ENCODE measurements at regions not wholly inside any gene's neighbourhood (a gene's known extent, or its start where the extent isn't known, plus 50 kb on each side); places are given as distances from the start of the nearest gene placed in this dataset.
"Not testable (repeated sequence)": the region's sequence is repeated elsewhere in the genome, so short reads cannot be mapped to it uniquely, and the experiment has no call there.

DNA sequence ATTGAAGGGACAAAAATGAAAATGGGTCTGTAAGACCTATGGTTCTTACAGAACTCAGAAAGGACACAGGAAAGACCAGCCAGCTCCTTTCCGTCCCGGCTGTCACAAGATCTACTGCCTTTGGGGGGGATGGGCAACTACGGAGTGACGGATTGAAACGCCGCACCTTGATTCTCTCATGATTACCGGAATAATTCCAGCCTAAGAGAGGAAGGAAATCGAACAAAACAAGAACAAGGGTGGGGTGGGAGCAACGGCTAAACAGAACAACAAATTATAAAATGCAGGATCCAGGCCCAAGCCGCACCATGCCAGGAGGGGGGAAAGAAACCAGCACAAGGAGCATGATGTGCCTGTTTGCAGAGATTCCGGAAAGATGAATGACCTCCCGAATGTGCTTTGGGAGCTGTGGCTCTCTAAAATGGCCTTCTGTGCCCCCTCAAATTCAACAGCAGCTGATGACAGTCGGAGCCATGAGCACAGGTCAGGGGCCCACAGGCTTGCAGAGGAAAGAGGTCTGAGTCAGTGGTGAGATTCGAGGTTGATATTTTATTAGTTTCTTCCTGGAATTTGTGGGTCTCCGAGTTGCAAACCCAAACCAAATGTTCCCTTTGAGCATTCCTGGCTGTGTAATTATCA lies 72.1 kb downstream of the SPRING1 start:
- no peak for DNase-seq (ENCODE audit: insufficient read length)
- TF ChIP-seq POLR2AphosphoS5 (IDR thresholded peaks at IDR 0.05; ENCODE audit: low read depth, low read length) = no peak
- TF ChIP-seq POLR2A (IDR thresholded peaks at IDR 0.05; ENCODE audit: low read depth, low read length) = no peak
- no peak for TF ChIP-seq TAF1 (IDR thresholded peaks at IDR 0.05; ENCODE audit: borderline replicate concordance, low read depth, low read length)
- no peak for FAIRE-seq

DNA sequence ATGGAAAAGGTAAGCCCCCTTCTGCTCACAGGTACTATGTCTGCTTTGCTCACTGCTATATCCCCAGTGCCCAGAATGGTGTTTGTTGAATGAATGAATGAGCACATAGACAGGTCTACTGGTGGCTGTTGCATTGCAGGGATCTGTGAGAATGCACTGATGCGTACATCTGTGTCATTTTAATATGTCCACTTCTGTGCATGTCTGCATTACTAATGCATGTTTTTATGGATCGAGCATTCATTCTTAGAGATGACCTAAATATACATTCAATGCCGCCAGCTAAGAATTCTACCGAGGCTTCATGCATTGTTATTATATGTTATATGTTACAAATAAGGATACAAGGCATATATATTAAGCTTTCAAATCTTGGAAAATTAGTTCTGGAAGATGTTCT lies 73.8 kb downstream of the SPRING1 start:
- FAIRE-seq (no peak), DNase-seq (ENCODE audit: insufficient read length) (no peak)
- TF ChIP-seq POLR2A (IDR thresholded peaks at IDR 0.05; ENCODE audit: low read depth, low read length) (no peak), POLR2AphosphoS5 (IDR thresholded peaks at IDR 0.05; ENCODE audit: low read depth, low read length) (no peak), TAF1 (IDR thresholded peaks at IDR 0.05; ENCODE audit: borderline replicate concordance, low read depth, low read length) (no peak)

DNA sequence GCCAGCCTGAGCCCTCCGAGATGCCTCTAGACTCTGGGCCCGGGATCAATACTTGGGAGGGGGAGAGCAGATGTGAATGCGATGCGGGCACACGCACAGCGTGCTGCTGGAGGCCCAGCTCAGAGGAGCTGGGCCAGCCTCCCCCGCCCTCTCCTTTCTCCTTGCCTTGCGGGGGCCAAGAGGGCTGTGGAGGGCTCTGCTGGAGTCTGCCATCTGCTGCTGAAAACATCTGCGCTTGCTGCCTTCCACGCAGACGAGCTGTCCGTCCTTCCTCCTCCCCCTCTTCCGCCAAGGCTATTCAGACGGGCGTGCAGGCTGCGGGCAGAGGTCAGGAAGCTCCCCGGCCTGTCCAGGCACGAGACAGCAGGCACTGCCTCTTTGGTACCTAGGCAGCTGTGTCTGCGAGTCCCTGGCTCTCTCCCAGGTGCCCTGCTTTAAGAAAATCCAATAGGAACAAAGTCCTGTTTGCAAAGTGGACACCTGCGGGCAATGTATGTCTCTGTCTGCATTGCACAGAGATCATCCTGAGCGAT lies 75.2 kb downstream of the SPRING1 start:
- no peak for DNase-seq (ENCODE audit: insufficient read length)
- TF ChIP-seq POLR2AphosphoS5 (IDR thresholded peaks at IDR 0.05; ENCODE audit: low read depth, low read length) = no peak
- TF ChIP-seq TAF1 (IDR thresholded peaks at IDR 0.05; ENCODE audit: borderline replicate concordance, low read depth, low read length) = no peak
- TF ChIP-seq POLR2A (IDR thresholded peaks at IDR 0.05; ENCODE audit: low read depth, low read length) = no peak
- no peak for FAIRE-seq

DNA sequence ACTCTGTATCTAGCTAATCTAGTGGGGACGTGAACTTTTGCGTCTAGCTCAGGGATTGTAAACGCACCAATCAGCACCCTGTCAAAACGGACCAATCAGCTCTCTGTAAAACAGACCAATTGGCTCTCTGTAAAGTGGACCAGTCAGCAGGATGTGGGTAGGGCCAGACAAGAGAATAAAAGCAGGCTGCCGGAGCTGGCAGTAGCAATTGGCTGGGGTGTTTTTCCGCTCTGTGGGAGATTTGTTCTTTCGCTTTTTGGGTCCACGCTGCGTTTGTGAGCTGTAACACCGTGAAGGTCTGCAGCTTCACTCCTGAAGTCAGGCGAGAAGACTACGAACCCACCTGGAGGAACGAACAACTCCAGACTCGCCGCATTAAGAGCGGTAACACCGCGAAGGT lies 76.5 kb downstream of the SPRING1 start:
- FAIRE-seq = no peak
- no peak for DNase-seq (ENCODE audit: insufficient read length)
- TF ChIP-seq POLR2A (IDR thresholded peaks at IDR 0.05; ENCODE audit: low read depth, low read length) (no peak), TAF1 (IDR thresholded peaks at IDR 0.05; ENCODE audit: borderline replicate concordance, low read depth, low read length) (no peak), POLR2AphosphoS5 (IDR thresholded peaks at IDR 0.05; ENCODE audit: low read depth, low read length) (no peak)

DNA sequence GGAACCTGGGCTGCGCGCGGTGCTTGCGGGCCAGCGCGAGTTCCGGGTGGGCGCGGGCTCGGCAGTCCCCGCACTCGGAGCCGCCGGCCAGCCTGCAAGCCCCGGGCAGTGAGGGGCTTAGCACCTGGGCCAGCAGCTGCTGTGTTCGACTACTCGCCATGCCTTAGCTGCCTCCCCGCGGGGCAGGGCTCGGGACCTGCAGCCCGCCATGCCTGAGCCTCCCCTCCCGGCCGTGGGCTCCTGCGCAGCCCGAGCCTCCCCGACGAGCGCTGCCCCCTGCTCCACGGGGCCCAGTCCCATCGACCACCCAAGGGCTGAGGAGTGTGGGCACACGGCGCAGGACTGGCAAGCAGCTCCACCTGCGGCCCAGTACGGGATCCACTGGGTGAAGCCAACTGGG lies 77.1 kb downstream of the SPRING1 start:
- not testable (repeated sequence) for DNase-seq (ENCODE audit: insufficient read length)

DNA sequence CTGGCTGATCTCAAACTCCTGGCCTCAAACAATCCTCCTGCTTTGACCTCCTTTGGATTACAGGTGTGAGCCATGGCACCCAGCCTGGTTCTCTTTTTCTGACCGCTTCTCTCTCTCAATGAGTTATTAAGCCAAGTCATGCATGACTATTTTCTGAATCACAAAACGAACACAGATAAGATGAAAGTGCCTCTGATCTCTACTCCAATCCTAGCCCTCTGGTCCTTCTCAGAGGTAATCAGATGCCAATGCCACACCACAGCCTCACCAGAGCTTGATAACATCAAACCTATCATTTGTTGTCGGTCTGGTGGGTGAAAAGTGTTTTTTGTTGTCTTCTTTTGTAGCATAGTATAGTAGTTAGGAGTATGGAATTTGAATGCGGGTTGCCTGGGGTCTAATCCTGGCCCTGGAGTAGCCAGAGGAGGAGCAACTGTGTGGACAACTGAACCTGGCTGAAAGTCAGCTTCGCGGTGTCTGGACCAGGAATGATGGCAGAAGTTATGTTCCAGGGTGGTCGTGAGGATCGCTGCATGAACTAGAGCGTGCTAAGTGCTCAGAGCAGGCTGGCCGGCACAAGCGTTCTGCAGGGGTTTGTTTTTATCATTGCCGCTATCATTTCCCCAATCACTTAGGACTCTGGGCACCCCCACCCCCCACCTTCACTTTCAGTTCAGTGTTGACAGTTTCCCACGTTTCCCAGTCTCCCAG lies 77.9 kb downstream of the SPRING1 start:
- no peak for DNase-seq (ENCODE audit: insufficient read length)
- no peak for FAIRE-seq

More for the DNA sequence above, 77.1 kb downstream of the SPRING1 start:
- not testable (repeated sequence) for FAIRE-seq

DNA sequence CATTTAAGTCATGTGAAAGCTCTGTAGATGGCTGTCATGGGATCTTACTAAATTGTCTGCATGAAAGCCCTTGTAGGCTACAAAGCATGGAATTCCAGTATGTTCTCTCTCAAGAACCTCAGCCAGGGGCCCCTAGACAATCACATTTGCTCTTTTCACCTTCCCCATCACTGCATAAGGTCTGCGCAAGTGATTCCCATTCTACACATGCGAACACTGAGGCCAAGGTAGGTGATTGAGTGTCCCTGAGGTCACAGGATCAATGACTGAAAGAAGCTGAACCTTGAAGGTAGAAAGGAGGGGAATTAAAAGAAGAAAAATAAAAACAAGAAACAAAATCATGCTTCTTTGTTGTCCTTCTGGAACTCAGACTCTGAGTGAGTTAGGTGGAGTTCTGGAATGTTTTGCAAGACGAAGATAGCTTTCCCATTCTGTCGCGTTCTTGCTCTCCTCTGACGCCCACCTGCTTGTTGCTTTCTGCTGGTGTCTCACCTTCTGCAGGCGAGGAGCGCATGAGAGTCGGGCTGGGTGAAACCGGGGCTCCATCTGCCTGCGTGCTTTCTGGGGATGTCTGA lies 79.9 kb downstream of the SPRING1 start:
- no peak for FAIRE-seq
- DNase-seq (ENCODE audit: insufficient read length) = no peak
- TF ChIP-seq TAF1 (IDR thresholded peaks at IDR 0.05; ENCODE audit: borderline replicate concordance, low read depth, low read length) = no peak
- no peak for TF ChIP-seq POLR2AphosphoS5 (IDR thresholded peaks at IDR 0.05; ENCODE audit: low read depth, low read length)
- TF ChIP-seq POLR2A (IDR thresholded peaks at IDR 0.05; ENCODE audit: low read depth, low read length) = no peak

More for the DNA sequence above, 77.9 kb downstream of the SPRING1 start:
- TF ChIP-seq POLR2A (IDR thresholded peaks at IDR 0.05; ENCODE audit: low read depth, low read length) (no peak), POLR2AphosphoS5 (IDR thresholded peaks at IDR 0.05; ENCODE audit: low read depth, low read length) (no peak), TAF1 (IDR thresholded peaks at IDR 0.05; ENCODE audit: borderline replicate concordance, low read depth, low read length) (no peak)

DNA sequence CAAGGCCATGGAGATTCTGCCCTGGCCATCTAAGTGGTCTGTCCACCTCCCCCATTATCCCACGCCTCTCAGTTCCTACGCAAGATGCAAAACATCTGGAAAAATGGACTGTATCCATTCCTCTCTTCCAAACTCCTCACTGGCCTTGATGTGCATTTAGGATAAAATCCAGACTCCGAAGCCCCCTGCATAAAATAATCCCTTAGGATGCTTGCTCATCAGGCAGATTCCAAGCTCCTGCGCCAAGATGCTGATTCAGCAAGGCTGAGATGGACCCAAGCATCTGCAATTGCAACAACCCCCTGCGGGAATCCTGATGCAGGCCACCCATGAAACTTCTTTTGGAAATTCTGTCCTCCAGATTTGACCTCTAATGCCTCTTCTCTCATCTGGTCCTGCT lies 81.6 kb downstream of the SPRING1 start:
- TF ChIP-seq POLR2A (IDR thresholded peaks at IDR 0.05; ENCODE audit: low read depth, low read length) (no peak), TAF1 (IDR thresholded peaks at IDR 0.05; ENCODE audit: borderline replicate concordance, low read depth, low read length) (no peak), POLR2AphosphoS5 (IDR thresholded peaks at IDR 0.05; ENCODE audit: low read depth, low read length) (no peak)
- no peak for DNase-seq (ENCODE audit: insufficient read length)
- no peak for FAIRE-seq

DNA sequence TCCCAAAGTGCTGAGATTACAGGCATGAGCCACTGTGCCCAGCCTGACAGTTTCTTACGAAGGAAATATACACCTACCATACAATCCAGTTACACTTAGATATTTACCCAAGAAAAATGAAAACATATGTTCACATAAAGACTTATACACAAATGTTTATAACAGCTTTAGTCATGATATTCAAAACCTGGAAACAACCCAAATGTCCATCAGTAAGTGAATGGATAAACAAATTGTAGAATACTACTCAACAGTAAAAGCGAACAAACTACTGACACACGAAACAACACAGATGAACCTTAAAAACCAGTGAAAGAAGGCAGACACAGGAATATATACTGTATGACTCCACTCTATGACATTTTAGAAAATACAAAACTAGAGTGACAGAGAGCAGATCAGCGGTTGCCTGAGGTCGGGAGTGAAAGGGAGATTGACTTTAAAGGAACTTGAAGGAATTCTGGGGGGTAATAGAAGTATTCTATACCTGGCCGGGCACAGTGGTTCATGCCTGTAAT lies 83.6 kb downstream of the SPRING1 start:
- FAIRE-seq (no peak), DNase-seq (ENCODE audit: insufficient read length) (no peak)
- no peak for TF ChIP-seq POLR2AphosphoS5 (IDR thresholded peaks at IDR 0.05; ENCODE audit: low read depth, low read length)
- no peak for TF ChIP-seq POLR2A (IDR thresholded peaks at IDR 0.05; ENCODE audit: low read depth, low read length)
- no peak for TF ChIP-seq TAF1 (IDR thresholded peaks at IDR 0.05; ENCODE audit: borderline replicate concordance, low read depth, low read length)

DNA sequence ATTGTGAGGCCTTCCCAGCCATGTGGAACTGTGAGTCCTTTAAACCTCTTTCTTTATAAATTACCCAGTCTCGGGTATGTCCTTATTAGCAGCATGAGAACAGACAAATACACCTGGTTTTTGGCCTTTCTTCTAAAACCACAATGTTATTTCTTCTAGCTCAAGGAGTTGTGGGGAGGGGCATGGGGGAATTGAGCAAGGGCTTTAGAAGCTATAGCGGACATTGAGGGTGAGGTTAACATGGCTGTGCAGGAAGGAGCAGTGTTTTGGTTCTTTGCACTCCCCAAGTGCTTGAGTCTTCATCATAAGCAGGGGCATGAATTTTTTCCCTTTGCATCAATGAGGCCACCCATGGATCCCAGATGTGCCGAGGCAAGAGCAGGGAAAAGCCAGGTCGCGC lies 86.8 kb downstream of the SPRING1 start:
- no peak for FAIRE-seq
- no peak for TF ChIP-seq POLR2AphosphoS5 (IDR thresholded peaks at IDR 0.05; ENCODE audit: low read depth, low read length)
- TF ChIP-seq POLR2A (IDR thresholded peaks at IDR 0.05; ENCODE audit: low read depth, low read length) = no peak
- no peak for TF ChIP-seq TAF1 (IDR thresholded peaks at IDR 0.05; ENCODE audit: borderline replicate concordance, low read depth, low read length)
- no peak for DNase-seq (ENCODE audit: insufficient read length)

DNA sequence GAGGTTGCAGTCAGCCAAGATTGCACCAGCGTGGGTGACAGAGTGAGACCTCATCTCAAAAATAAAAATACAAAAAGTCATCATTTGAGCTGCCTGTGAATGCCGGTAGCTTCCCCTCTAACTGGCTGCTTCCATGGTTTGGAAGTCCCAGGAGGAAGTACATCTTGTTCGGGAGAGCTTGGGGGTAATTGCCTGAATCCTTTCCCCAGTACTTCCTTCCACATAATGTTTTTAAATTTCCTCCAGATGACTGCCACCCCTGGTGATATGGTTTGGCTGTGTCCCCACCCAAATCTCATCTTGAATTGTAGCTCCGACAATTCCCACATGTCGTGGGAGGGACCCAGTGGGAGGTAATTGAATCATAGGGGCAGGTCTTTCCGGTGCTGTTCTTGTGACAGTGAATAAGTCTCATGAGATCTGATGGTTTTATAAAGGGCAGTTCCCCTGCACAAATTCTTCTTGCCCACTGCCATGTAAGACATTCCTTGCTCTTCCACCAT lies 87.2 kb downstream of the SPRING1 start:
- FAIRE-seq (no peak), DNase-seq (ENCODE audit: insufficient read length) (no peak)
- no peak for TF ChIP-seq TAF1 (IDR thresholded peaks at IDR 0.05; ENCODE audit: borderline replicate concordance, low read depth, low read length)
- TF ChIP-seq POLR2AphosphoS5 (IDR thresholded peaks at IDR 0.05; ENCODE audit: low read depth, low read length) = no peak
- TF ChIP-seq POLR2A (IDR thresholded peaks at IDR 0.05; ENCODE audit: low read depth, low read length) = no peak

Measured in GM12892 (cell line).